ENCODE measurements at regions not wholly inside any gene's neighbourhood (a gene's known extent, or its start where the extent isn't known, plus 50 kb on each side); places are given as distances from the start of the nearest gene placed in this dataset.

DNA sequence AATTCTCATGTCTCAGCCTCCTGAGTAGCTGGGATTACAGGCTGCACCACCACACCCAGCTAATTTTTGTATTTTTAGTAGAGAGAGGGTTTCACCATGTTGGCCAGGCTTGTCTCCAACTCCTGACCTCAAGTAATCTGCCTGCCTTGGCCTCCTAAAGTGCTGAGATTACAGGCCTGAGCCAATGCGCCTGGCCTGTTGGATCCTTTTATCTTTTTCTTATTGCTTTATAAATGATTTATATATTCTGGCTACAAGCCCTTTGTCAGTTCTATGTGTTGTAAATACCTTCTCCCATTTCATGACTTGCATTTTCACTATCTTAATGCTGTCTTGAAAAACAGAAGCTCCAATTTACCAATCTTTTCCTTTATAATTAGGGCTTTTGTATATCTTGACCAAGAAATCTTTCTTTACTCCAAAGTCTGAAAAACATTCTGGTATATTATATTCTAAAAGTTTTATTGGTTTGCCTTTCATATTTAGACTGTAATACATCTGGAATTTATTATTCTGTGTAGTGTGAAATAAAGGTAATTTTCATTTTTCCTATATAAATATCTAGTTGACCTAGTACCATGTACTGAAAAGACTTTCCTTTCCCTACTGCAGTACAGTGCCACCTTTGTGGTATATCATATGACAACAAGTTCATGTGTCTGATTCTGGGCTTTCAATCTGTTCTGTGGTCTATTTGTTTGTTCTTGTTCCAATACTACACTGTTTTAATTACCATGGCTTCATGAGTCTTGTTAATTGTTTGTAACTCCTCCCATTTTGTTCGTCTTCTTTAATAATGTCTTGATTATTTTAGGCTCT is 52.9 kb upstream of the RNU6-1 start:
- Histone ChIP-seq H3K9me3 (peaks cover 0 to 10% of the 10 kb centered on the region in 2 donors), H3K4me3 (no peak overlapping the region), H3K4me1 (peaks cover 0 to 4% of the 10 kb centered on the region in 2 donors), H3K27me3 (no peaks in the 10 kb centered on the region), H3K36me3 (no peaks in the 10 kb centered on the region), H3K27ac (peak overlapping the region in 1 of 2 donors; percentile 6)
- TF ChIP-seq, protein P1, sequence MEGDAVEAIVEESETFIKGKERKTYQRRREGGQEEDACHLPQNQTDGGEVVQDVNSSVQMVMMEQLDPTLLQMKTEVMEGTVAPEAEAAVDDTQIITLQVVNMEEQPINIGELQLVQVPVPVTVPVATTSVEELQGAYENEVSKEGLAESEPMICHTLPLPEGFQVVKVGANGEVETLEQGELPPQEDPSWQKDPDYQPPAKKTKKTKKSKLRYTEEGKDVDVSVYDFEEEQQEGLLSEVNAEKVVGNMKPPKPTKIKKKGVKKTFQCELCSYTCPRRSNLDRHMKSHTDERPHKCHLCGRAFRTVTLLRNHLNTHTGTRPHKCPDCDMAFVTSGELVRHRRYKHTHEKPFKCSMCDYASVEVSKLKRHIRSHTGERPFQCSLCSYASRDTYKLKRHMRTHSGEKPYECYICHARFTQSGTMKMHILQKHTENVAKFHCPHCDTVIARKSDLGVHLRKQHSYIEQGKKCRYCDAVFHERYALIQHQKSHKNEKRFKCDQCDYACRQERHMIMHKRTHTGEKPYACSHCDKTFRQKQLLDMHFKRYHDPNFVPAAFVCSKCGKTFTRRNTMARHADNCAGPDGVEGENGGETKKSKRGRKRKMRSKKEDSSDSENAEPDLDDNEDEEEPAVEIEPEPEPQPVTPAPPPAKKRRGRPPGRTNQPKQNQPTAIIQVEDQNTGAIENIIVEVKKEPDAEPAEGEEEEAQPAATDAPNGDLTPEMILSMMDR (IDR thresholded peaks at IDR 0.05), result no peak
- DNase-seq (ENCODE audit: low spot score), result no peak

- TF ChIP-seq, protein P1 (IDR thresholded peaks at IDR 0.05), result no peak
- Histone ChIP-seq H3K4me3 (no peak overlapping the region), H3K27ac (no peak overlapping the region), H3K27me3 (no peaks in the 10 kb centered on the region), H3K4me1 (peaks cover 0 to 5% of the 10 kb centered on the region in 2 donors), H3K9me3 (peaks cover 0 to 10% of the 10 kb centered on the region in 2 donors), H3K36me3 (no peaks in the 10 kb centered on the region)
- no peak for DNase-seq (ENCODE audit: low spot score)
Observed at GRCh38 chr15:67895237-67895636, 55.4 kb upstream of the RNU6-1 start.

DNA sequence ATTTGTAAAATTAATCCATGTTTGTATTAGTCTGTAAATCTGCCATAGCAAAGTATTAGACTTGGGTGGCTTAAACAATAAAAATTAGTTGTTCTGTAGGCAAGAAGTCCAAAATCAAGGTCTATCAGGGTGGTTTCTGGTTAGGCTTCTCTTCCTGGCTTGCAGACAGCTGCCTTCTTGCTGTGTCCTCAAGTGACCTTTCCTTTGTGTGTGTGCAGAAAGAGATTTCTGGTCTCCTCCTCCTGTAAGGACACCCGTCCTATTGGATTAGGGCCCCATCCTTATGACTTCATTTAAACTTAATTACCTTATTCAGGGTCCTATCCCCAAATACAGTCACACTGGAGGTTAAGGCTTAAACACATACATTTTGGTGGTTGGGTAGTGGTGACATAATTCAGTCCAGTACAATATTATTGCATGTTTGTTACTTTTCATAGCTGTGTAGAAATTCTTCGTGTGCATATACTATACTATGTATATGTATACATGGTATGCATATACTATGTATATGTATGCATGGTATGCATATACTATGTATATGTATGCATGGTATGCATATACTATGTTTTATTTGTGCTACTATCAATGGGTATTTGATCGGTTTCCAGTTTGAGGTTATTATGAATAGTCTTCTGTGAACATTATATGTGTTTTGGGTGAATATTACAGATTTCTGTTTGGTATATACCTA is 57.9 kb upstream of the RNU6-1 start:
- no peak overlapping the region for H3K27ac ChIP-seq
- no peak for DNase-seq (ENCODE audit: low spot score)
- H3K9me3 ChIP-seq, result peaks cover 0 to 10% of the 10 kb centered on the region in 2 donors
- H3K4me1 ChIP-seq, result peaks cover 0 to 5% of the 10 kb centered on the region in 2 donors
- TF ChIP-seq, protein P1 (IDR thresholded peaks at IDR 0.05), result no peak
- H3K36me3 ChIP-seq, result no peaks in the 10 kb centered on the region
- no peak overlapping the region for H3K4me3 ChIP-seq
- H3K27me3 ChIP-seq, result no peaks in the 10 kb centered on the region

DNA sequence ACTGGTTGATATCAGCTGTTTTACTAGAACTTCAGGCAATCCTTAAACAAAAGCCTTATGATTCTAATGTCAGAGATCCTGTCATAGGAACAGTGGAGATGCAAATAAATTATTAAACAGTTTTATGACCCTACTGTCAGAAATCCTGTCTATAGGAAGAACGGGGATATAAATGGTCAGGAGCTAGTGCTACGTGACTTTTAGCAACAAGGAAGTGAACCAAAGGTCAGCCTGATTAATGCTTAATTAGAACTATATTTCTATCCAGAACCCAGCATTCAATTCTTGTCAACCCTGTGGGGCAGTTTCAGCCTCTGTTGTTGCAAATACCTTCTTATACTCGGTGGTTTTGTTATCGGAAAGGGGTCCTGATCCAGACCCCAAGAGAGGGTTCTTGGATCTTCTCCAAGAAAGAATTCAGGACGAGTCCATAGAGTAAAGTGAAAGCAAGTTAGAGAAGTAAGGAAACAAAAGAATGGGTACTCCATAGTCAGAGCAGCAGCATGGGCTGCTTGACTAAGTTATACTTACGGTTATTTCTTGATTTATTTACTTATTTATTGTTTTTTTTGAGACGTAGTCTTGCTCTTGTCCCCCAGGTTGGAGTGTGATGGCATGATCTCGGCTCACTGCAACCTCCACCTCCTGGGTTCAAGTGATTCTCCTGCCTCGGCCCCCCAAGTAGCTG is 59.9 kb upstream of the RNU6-1 start:
- no peak overlapping the region for H3K4me3 ChIP-seq
- H3K9me3 ChIP-seq, result peaks cover 0 to 10% of the 10 kb centered on the region in 2 donors
- no peaks in the 10 kb centered on the region for H3K27me3 ChIP-seq
- H3K4me1 ChIP-seq, result peaks cover 0 to 5% of the 10 kb centered on the region in 2 donors
- TF ChIP-seq, protein P1 (IDR thresholded peaks at IDR 0.05), result no peak
- no peaks in the 10 kb centered on the region for H3K36me3 ChIP-seq
- H3K27ac ChIP-seq, result no peak overlapping the region
- no peak for DNase-seq (ENCODE audit: low spot score)

DNA sequence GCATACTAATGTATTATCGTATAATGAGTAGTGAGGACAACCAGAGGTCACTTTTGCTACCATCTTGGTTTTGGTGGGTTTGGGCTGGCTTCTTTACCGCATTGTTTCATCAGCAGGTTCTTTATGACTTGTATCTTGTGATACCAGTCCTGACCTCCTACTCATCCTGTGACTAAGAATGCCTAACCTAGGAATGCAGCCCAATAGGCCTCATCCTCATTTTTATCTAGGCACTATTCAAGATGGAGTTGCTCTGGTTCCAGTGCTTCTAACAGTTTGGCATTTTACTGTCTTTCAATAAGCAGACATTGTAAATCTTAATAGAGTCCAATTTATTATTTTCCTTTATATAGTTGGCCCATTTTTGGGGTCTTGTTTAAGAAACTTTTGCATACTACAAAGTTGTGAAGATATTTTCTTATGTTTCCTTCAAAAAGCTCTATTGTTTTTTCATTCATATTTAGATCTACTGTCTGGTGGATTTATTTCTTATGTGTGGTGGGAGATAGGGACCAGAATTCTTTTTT is 60.8 kb upstream of the RNU6-1 start:
- no peak for DNase-seq (ENCODE audit: low spot score)
- Histone ChIP-seq H3K9me3 (peaks cover 0 to under 1% of the 10 kb centered on the region in 2 donors), H3K36me3 (no peaks in the 10 kb centered on the region), H3K4me3 (no peak overlapping the region), H3K27ac (no peak overlapping the region), H3K4me1 (peaks cover 0 to 5% of the 10 kb centered on the region in 2 donors), H3K27me3 (no peaks in the 10 kb centered on the region)
- TF ChIP-seq, protein P1 (IDR thresholded peaks at IDR 0.05), result no peak
